Transverse colon (tissue), 4 donors: ENCODE measurements at regions not wholly inside any gene's neighbourhood (a gene's known extent, or its start where the extent isn't known, plus 50 kb on each side); places are given as distances from the start of the nearest gene placed in this dataset.

ENCODE experiments used
- EP300 ChIP-seq: sonication (generic); formaldehyde crosslinking; IDR thresholded peaks from one replicate; pipeline ENCODE4 v1.6.1; 2017; ENCODE audit warnings: antibody characterized with exemption, low read depth
- POLR2A ChIP-seq: fragments of 450-650 bp; IDR thresholded peaks from one replicate; pipeline ENCODE4 v1.6.1; 2016; ENCODE audit warnings: antibody characterized with exemption, mild to moderate bottlenecking, moderate library complexity
- POLR2AphosphoS5 ChIP-seq, 3 donors: sonication (generic); formaldehyde crosslinking; IDR thresholded peaks; one replicate each; pipeline ENCODE4 v1.6.1; 2016; ENCODE audit warnings: antibody characterized with exemption in 3 of 3
- TF ChIP-seq, protein P1 (sequence below), 5 experiments: fragments of 200-600 bp in 3 of 5; fragments of 450-650 bp in 2 of 5; sonication (generic) in 3 of 5; IDR thresholded peaks; 1 replicate in 2 of 5; 2 replicates in 3 of 5; pipeline ENCODE4 v1.5.1; 2016 to 2017; ENCODE audit warnings: antibody characterized with exemption in 5 of 5, inconsistent platforms in 3 of 5, mild to moderate bottlenecking in 2 of 5, moderate library complexity in 1 of 5

DNA sequence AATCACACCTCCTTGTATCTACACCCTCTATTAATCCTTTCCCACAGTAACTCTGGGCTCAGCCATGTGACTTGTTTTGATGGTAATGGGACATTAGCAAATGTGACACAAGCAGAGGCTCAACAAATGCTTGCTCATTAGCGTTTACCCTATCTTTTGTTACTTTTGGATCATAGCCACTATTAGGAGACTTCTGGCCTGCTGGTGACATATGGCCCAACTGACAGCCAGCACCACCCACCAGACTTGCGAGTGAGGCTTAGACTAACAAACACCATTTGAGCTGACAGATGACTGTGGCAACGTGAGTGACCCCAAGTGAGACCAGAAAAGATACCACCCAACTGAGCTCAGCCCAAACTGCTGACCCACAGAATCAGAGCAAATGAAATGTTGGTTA, 154.1 kb downstream of the OLFM4 start:
- TF ChIP-seq, protein P1, sequence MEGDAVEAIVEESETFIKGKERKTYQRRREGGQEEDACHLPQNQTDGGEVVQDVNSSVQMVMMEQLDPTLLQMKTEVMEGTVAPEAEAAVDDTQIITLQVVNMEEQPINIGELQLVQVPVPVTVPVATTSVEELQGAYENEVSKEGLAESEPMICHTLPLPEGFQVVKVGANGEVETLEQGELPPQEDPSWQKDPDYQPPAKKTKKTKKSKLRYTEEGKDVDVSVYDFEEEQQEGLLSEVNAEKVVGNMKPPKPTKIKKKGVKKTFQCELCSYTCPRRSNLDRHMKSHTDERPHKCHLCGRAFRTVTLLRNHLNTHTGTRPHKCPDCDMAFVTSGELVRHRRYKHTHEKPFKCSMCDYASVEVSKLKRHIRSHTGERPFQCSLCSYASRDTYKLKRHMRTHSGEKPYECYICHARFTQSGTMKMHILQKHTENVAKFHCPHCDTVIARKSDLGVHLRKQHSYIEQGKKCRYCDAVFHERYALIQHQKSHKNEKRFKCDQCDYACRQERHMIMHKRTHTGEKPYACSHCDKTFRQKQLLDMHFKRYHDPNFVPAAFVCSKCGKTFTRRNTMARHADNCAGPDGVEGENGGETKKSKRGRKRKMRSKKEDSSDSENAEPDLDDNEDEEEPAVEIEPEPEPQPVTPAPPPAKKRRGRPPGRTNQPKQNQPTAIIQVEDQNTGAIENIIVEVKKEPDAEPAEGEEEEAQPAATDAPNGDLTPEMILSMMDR (IDR thresholded peaks at IDR 0.05): no peak
- TF ChIP-seq POLR2AphosphoS5 (IDR thresholded peaks at IDR 0.05): no peak
- TF ChIP-seq POLR2A: no peak
- no peak for TF ChIP-seq EP300
